ENCODE measurements at regions not wholly inside any gene's neighbourhood (a gene's known extent, or its start where the extent isn't known, plus 50 kb on each side); places are given as distances from the start of the nearest gene placed in this dataset.

GRCh38 chr2:172239944-172240590 lies 137.4 kb upstream of the DLX2 start:
- TF ChIP-seq TSHZ2 (CRISPR knock-in tag; IDR thresholded peaks at IDR 0.05) (no peak), OSR1 (CRISPR knock-in tag; IDR thresholded peaks at IDR 0.05) (no peak), ZFP3 (CRISPR knock-in tag; IDR thresholded peaks at IDR 0.05) (no peak), ZNF70 (CRISPR knock-in tag; IDR thresholded peaks at IDR 0.05) (no peak), ZFP30 (CRISPR knock-in tag; IDR thresholded peaks at IDR 0.05) (no peak), PPARA (CRISPR knock-in tag; IDR thresholded peaks at IDR 0.05; ENCODE audit: borderline replicate concordance) (no peak), BACH2 (CRISPR knock-in tag; IDR thresholded peaks at IDR 0.05; ENCODE audit: borderline replicate concordance) (no peak), RARB (CRISPR knock-in tag; IDR thresholded peaks at IDR 0.05) (no peak), GLIS3 (CRISPR knock-in tag; IDR thresholded peaks at IDR 0.05) (no peak), ZNF565 (CRISPR knock-in tag; conservative IDR thresholded peaks at IDR 0.05; ENCODE audit: low read depth) (no peak), ZNF8 (CRISPR knock-in tag; IDR thresholded peaks at IDR 0.05) (no peak), SNAI2 (CRISPR knock-in tag; IDR thresholded peaks at IDR 0.05) (no peak), CREB5 (CRISPR knock-in tag; IDR thresholded peaks at IDR 0.05; ENCODE audit: low read depth) (no peak)
- TF ChIP-seq, protein P1, sequence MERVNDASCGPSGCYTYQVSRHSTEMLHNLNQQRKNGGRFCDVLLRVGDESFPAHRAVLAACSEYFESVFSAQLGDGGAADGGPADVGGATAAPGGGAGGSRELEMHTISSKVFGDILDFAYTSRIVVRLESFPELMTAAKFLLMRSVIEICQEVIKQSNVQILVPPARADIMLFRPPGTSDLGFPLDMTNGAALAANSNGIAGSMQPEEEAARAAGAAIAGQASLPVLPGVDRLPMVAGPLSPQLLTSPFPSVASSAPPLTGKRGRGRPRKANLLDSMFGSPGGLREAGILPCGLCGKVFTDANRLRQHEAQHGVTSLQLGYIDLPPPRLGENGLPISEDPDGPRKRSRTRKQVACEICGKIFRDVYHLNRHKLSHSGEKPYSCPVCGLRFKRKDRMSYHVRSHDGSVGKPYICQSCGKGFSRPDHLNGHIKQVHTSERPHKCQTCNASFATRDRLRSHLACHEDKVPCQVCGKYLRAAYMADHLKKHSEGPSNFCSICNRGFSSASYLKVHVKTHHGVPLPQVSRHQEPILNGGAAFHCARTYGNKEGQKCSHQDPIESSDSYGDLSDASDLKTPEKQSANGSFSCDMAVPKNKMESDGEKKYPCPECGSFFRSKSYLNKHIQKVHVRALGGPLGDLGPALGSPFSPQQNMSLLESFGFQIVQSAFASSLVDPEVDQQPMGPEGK (CRISPR knock-in tag; IDR thresholded peaks at IDR 0.05; ENCODE audit: borderline replicate concordance), result no peak

Data from SK-N-SH treated with all-trans-retinoic acid at 6 μM for 48 hours (cell line).